Memory B cell (primary cell): ENCODE measurements at regions not wholly inside any gene's neighbourhood (a gene's known extent, or its start where the extent isn't known, plus 50 kb on each side); places are given as distances from the start of the nearest gene placed in this dataset.
"Not testable (repeated sequence)": the region's sequence is repeated elsewhere in the genome, so short reads cannot be mapped to it uniquely, and the experiment has no call there.

Experiments
- ATAC-seq: fragments of 150-1000 bp; cut with Tn5 transposase; 2 replicates; pipeline ENCODE4 v1.10.0; 2021; ENCODE audit warnings: low read depth, mild to moderate bottlenecking, moderate library complexity
- DNase-seq, 2 donors: peaks; one replicate each; pipeline ENCODE4 v3.0.0; 2022; ENCODE audit warnings: low spot score in 2 of 2
- H3K27ac Mint-ChIP-seq: one replicate; pipeline ENCODE4 v1.8.0; 2022; ENCODE audit warnings: mild to moderate bottlenecking, moderate library complexity, mixed read lengths
- H3K27me3 Mint-ChIP-seq: one replicate; pipeline ENCODE4 v1.8.0; 2022; ENCODE audit warnings: mixed read lengths
- H3K36me3 Mint-ChIP-seq: one replicate; pipeline ENCODE4 v1.8.0; 2022; ENCODE audit warnings: mild to moderate bottlenecking, mixed read lengths
- H3K4me1 Mint-ChIP-seq: one replicate; pipeline ENCODE4 v1.8.0; 2022; ENCODE audit warnings: mixed read lengths
- H3K4me3 Mint-ChIP-seq: one replicate; pipeline ENCODE4 v1.8.0; 2022; ENCODE audit warnings: mild to moderate bottlenecking, moderate library complexity, mixed read lengths
- H3K9me3 Mint-ChIP-seq: one replicate; pipeline ENCODE4 v1.8.0; 2022; ENCODE audit warnings: mixed read lengths

GRCh38 chr2:182540252-182540651 is 113.4 kb upstream of the PDE1A start:
- no peaks in the 10 kb centered on the region for H3K4me1 Mint-ChIP-seq
- no peaks in the 10 kb centered on the region for H3K36me3 Mint-ChIP-seq
- no peaks in the 10 kb centered on the region for H3K27me3 Mint-ChIP-seq
- H3K27ac Mint-ChIP-seq, result no peak overlapping the region
- no peak for ATAC-seq
- DNase-seq, result no peak
- peaks cover 3% of the 10 kb centered on the region for H3K9me3 Mint-ChIP-seq
- H3K4me3 Mint-ChIP-seq, result no peak overlapping the region

- Mint-ChIP-seq H3K4me3 (no peak overlapping the region), H3K27ac (no peak overlapping the region), H3K36me3 (no peaks in the 10 kb centered on the region), H3K9me3 (peaks cover 3% of the 10 kb centered on the region), H3K27me3 (no peaks in the 10 kb centered on the region), H3K4me1 (no peaks in the 10 kb centered on the region)
- DNase-seq (no peak), ATAC-seq (no peak)
Measured at GRCh38 chr2:182541268-182541667, 114.4 kb upstream of the PDE1A start.

DNA sequence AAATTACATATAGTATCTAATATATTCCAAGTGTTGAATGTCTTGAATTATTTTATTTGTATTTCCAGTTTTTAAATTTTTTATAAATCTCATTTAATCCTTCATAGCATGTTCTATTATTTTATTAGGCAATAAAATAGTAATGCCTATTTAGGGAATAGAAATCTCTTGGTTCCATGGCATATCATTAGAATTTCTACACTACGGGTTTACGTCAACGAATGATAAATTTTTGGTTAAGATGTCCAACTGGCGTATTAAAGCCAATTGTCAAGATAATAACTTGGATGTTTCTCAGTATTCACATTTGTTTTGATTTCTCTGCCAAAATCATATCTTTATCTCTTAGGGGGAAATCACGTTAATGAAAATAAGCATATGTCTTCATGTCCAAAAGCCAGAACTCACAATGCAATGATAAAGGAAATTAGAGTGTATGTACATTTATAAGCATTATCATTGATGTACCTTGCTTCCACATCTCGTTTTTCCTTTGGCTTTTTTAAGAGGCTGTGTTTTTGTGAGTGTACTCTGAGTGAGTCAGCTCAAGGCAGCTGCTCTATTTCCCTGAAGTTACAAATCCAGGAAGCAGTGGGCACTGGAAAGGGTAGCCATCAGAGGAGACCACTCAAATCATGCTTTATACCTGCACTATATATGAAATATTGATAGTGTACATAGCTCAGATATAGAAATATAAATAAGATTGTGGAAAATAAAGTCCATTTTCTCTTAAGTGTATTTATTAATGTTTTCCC is 115.8 kb upstream of the PDE1A start:
- Mint-ChIP-seq H3K27ac (no peak overlapping the region), H3K4me1 (no peaks in the 10 kb centered on the region), H3K27me3 (no peaks in the 10 kb centered on the region), H3K36me3 (no peaks in the 10 kb centered on the region), H3K4me3 (no peak overlapping the region), H3K9me3 (no peaks in the 10 kb centered on the region)
- no peak for ATAC-seq
- no peak for DNase-seq

DNA sequence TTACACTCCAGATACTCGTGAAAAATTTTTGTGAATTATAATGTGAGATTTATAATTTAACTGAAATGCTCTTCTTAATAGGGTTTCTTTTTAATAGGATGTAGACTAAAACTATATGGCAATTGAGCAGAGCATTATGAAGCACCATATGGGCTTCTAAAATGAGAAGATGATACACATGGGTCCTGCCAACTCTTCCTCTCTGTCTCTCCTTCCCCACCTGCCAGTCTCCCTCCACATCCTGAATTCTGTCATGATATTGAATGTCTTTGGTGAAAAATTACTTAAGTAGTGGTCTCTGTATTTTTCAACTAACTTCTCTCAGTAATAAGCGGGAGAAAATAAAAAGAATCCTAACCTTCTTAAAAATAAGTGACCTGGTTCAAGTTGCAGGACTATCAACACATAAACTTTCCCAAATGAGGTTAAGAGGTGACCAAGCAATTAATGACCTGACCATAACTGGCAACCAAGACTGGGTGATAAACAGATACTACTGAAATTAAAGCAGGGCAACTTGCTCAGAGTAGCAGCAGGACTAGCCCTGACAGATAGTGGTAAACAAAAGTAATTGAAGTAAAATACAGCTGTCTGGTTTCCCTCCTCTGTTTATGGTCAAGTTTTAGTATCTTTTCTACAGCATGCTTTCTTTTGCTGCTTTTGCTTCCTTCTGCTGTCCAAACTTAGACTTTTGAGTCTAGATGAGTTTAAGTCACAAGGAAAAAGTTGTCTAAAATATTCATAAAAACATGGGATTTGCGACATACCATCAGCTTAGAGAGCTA is 117.1 kb upstream of the PDE1A start:
- Mint-ChIP-seq H3K4me1 (no peaks in the 10 kb centered on the region), H3K27me3 (no peaks in the 10 kb centered on the region), H3K4me3 (no peak overlapping the region), H3K36me3 (no peaks in the 10 kb centered on the region), H3K27ac (no peak overlapping the region), H3K9me3 (no peaks in the 10 kb centered on the region)
- DNase-seq (no peak), ATAC-seq (no peak)

DNA sequence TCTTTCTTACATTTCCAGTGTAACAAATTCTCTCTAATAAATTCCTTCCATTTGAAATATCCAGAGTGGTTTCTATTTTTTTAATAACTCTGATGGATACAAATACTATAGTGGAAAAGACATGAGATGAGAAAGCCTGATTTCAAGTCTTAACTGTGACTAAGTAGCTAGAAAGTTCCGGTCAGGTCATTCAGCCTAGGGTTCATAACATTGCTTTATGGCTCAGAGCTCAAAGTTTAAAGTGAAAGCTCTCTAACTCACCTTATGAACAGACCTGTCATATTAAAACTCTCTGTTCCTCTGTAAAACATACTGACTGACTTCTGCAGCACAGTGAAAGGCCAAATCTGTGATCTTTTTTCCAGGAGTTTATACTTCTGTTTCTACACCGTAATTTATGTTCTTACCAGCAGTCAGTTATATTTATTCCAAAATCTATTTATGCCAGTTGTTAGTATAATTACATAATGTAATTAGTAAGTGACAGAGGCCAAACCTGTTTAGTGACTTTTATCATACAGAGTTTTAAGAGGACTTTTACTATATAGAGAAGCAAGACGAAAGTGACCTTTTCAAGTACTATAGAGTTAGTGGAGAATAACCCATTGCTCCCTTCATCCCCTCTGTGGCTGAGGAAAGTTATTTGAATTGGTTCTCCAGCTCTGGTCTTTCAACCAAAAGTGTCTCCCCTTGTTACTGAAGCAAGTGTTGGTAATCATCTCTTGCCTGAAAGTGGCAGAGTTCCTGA is 118.8 kb upstream of the PDE1A start:
- Mint-ChIP-seq H3K27ac (no peak overlapping the region), H3K27me3 (peaks cover 2% of the 10 kb centered on the region), H3K4me3 (no peak overlapping the region), H3K36me3 (no peaks in the 10 kb centered on the region), H3K4me1 (no peaks in the 10 kb centered on the region), H3K9me3 (no peaks in the 10 kb centered on the region)
- DNase-seq (no peak), ATAC-seq (no peak)

DNA sequence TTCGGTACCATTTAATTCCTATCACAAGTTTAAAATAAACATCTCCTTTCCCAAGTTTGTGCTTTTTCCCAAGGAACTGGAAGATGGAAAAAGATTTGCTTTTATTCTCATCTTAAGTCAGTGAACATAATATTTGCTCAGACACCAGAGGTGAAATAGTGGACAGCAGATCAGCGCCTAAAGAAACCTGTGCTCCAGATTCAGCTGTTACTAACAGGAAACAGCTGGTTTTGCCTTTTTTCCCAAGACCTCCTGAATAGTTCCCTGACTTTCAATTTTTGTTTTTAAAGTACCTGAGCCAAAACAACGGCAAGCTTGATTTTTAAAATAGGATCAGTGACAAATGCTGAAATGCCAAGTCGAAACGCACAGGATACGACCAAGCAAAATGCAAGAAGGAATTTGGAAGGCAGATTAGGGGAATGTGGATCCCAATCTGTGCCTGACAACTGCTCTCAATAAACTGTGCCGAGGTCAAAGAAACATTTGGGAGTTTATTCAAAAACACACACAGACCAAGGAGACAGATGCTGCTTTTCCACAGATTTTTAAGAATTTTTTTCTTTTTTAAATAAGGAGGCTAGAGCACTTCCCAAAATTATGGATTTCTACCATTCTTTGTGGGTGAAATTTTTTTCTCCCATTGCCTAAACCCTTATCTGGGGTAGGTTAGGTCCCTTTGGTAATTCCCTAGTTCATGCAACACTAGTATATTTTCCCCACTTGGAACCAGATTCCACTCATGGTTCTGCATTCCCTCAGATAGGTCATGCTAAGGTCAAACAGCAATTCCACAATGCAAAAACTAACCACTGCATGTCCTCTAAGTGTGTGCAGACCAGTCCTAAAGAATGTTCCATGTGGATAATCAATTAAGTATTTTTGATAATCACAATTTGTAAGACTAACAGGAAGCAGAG is 121.5 kb upstream of the PDE1A start:
- no peak for DNase-seq
- H3K4me3 Mint-ChIP-seq, result no peak overlapping the region
- no peaks in the 10 kb centered on the region for H3K36me3 Mint-ChIP-seq
- no peak for ATAC-seq
- H3K9me3 Mint-ChIP-seq, result no peaks in the 10 kb centered on the region
- H3K27me3 Mint-ChIP-seq, result peaks cover 7% of the 10 kb centered on the region
- H3K4me1 Mint-ChIP-seq, result no peaks in the 10 kb centered on the region
- no peak overlapping the region for H3K27ac Mint-ChIP-seq

DNA sequence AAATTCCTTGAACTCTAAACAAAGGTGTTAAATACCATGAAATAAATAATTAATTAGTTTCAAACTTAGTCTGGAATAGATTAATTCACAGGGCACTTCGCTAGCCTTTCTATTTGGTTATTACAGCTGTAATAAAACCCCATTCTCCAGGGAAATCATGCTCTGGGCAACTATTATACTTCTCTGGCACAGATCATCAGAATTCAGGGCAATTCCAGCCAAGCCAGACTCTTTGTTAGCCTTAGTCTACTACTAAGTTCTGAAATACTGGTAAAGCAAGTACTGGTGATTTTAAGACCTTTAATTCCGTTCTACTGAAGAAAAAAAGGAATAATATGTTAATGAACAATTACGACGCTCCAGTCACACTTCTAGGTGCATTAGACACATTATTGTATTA is 123.4 kb upstream of the PDE1A start:
- peaks cover 7% of the 10 kb centered on the region for H3K27me3 Mint-ChIP-seq
- H3K36me3 Mint-ChIP-seq, result no peaks in the 10 kb centered on the region
- no peak overlapping the region for H3K27ac Mint-ChIP-seq
- H3K4me3 Mint-ChIP-seq, result no peak overlapping the region
- no peak for ATAC-seq
- no peaks in the 10 kb centered on the region for H3K9me3 Mint-ChIP-seq
- DNase-seq, result no peak
- H3K4me1 Mint-ChIP-seq, result no peaks in the 10 kb centered on the region

- not testable (repeated sequence) for H3K27ac Mint-ChIP-seq, H3K4me3 Mint-ChIP-seq, ATAC-seq, DNase-seq, H3K27me3 Mint-ChIP-seq, H3K4me1 Mint-ChIP-seq, H3K36me3 Mint-ChIP-seq, H3K9me3 Mint-ChIP-seq
Measured at GRCh38 chr2:182552232-182552631, 125.4 kb upstream of the PDE1A start.

GRCh38 chr2:182552785-182553184 is 125.9 kb upstream of the PDE1A start:
- H3K4me3 Mint-ChIP-seq, H3K27ac Mint-ChIP-seq, H3K9me3 Mint-ChIP-seq, H3K27me3 Mint-ChIP-seq, H3K4me1 Mint-ChIP-seq, DNase-seq, ATAC-seq, H3K36me3 Mint-ChIP-seq: not testable (repeated sequence)

- H3K9me3 Mint-ChIP-seq, result no peaks in the 10 kb centered on the region
- no peak for DNase-seq
- H3K36me3 Mint-ChIP-seq, result no peaks in the 10 kb centered on the region
- H3K27ac Mint-ChIP-seq, result no peak overlapping the region
- H3K4me1 Mint-ChIP-seq, result no peaks in the 10 kb centered on the region
- H3K4me3 Mint-ChIP-seq, result no peak overlapping the region
- H3K27me3 Mint-ChIP-seq, result peaks cover 7% of the 10 kb centered on the region
- ATAC-seq, result no peak
Measured at GRCh38 chr2:182553483-182553882, 126.6 kb upstream of the PDE1A start.

DNA sequence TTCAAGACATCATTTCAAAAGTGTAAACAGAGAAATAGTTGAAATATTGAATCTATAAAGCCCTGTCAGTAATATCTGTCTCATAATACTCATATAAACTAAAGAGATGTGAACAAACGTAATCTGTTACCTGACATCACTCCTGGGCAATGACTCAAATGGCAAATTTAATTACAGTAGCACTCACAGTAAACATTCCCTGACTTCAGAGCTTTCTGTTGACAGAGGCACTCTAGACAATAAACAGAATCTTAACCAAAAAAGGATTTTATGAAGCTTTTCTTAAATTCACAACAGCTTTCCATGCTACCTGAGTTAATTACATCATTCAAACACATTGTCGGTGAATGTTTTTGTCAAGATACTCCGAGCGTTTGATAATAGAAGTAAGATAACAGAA is 128.1 kb upstream of the PDE1A start:
- no peak overlapping the region for H3K27ac Mint-ChIP-seq

GRCh38 chr2:182558564-182558963 is 131.7 kb upstream of the PDE1A start:
- Mint-ChIP-seq H3K9me3 (peaks cover 3% of the 10 kb centered on the region), H3K4me3 (no peak overlapping the region), H3K36me3 (no peaks in the 10 kb centered on the region), H3K4me1 (no peaks in the 10 kb centered on the region), H3K27me3 (no peaks in the 10 kb centered on the region), H3K27ac (no peak overlapping the region)
- ATAC-seq (no peak), DNase-seq (no peak)

More for the DNA sequence above, 128.1 kb upstream of the PDE1A start:
- DNase-seq (no peak), ATAC-seq (no peak)
- no peaks in the 10 kb centered on the region for H3K9me3 Mint-ChIP-seq
- H3K4me1 Mint-ChIP-seq, result no peaks in the 10 kb centered on the region
- no peak overlapping the region for H3K4me3 Mint-ChIP-seq
- H3K36me3 Mint-ChIP-seq, result no peaks in the 10 kb centered on the region
- H3K27me3 Mint-ChIP-seq, result peaks cover 7% of the 10 kb centered on the region

DNA sequence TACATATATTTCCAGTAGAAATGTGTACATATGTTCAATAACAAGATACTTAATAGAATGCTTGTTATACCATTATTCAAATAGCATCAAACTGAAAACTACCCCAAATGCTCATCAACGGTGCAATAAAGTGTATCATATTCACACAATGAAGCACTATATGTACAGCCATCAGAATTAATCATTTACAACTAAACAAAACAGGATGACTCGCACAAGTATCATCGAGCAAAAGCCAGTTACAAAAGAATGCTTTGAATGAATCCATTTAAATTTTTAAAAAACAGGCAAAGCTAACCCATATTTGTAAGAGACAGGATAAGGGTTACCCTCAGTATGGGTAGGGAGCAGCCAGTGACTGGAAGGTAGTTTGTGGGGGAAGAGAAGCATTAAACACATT is 132.8 kb upstream of the PDE1A start:
- no peak for DNase-seq
- H3K27me3 Mint-ChIP-seq, result no peaks in the 10 kb centered on the region
- H3K27ac Mint-ChIP-seq, result no peak overlapping the region
- no peaks in the 10 kb centered on the region for H3K4me1 Mint-ChIP-seq
- peaks cover 3% of the 10 kb centered on the region for H3K9me3 Mint-ChIP-seq
- no peak for ATAC-seq
- H3K36me3 Mint-ChIP-seq, result no peaks in the 10 kb centered on the region
- H3K4me3 Mint-ChIP-seq, result no peak overlapping the region
